GM18907 (cell line): ENCODE measurements at regions not wholly inside any gene's neighbourhood (a gene's known extent, or its start where the extent isn't known, plus 50 kb on each side); places are given as distances from the start of the nearest gene placed in this dataset.
"Not testable (repeated sequence)": the region's sequence is repeated elsewhere in the genome, so short reads cannot be mapped to it uniquely, and the experiment has no call there.

Experiments
- ATAC-seq: cut with Tn5 transposase; IDR thresholded peaks from one replicate; pipeline ENCODE4 v1.9.1; 2021; ENCODE audit warnings: mild to moderate bottlenecking, moderate library complexity; ENCODE audit not compliant: unreplicated experiment

DNA sequence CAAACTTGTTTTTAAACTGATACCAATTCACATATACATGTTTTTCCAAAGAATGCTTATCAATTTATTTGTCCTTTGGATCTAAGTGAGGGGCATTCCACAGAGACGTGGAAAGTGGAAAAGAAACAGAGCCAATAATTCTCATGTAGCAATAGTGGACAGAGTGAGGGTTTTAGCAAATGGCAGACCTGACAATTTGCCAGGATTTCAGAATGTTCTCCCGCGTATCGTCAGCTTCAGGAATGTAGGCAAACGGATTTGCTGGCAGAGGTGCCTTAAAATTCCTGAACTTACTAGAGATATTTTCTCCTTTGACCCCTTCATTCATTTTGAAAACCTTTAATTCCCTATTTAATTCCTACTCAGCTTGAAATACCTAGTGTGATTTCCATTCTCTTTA is 193.4 kb upstream of the CPHXL start:
- ATAC-seq = no peak

DNA sequence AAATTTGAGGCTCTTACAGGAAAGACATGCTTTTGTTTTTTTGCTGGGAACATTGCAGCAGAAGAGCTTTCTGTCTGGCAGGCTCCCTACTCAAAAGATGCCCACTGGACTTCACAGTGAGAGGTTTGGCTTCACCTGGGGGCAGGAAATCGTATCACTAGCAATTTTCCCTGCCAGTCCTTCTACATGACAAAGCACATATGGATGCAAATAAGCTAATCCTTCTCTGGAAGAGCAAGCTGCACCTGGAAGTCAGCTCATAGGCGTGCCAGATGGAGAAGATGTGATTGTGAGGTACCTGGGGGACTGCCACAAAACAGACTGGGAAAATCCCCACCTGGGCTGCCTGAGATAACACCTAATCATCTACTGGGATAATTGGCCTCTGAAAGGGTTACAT is 195.0 kb upstream of the CPHXL start:
- ATAC-seq = no peak

- no peak for ATAC-seq
These were observed 196.0 kb upstream of the CPHXL start for GRCh38 chr16:75922250-75922649.

GRCh38 chr16:75924397-75924796 is 198.1 kb upstream of the CPHXL start:
- ATAC-seq = no peak

GRCh38 chr16:75927810-75928209 is 201.5 kb upstream of the CPHXL start:
- no peak for ATAC-seq

DNA sequence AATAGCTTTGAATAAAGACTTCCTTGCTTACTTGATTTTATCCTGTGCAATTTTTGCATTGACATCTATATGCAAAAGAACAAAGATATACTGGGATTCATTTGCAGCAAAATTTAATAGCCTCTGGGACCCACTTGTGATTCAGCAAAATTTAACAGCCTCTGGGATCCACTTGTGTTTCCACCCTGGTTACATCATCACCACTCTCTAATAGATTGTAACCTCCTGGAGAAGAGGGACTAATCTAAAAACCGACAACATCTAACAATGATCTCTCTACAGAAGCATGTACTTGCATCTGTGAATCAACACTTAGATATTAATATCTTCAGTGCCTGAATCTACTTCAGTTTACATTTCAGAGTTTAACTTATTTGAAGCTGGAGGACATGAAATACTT is 202.0 kb upstream of the CPHXL start:
- ATAC-seq = no peak

GRCh38 chr16:75929046-75929445 is 202.8 kb upstream of the CPHXL start:
- ATAC-seq = no peak

- no peak for ATAC-seq
These were observed 204.8 kb upstream of the CPHXL start for GRCh38 chr16:75931043-75931442.

GRCh38 chr16:75931970-75932369 is 205.7 kb upstream of the CPHXL start:
- no peak for ATAC-seq

- no peak for ATAC-seq
These were observed 212.5 kb upstream of the CPHXL start for GRCh38 chr16:75938818-75939217.

GRCh38 chr16:75942351-75942750 is 216.1 kb upstream of the CPHXL start:
- no peak for ATAC-seq

DNA sequence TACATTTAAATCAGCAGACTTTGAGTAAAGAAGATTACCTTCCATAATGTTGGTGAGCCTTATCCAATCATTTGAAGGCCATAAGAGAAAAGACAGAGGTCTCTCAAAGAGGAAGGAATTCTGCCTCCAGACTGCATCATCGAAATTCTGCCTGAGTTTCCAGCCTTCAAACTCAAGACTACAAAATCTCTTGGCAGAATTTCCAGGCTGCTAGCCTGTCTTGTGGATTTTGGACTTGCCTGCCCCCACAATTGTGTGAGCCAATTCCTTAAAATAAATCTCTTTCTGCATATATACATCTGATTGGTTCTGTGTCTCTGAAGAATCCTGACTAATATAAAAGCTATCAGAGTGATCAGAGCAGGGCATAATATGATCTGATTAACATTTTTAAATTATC is 216.6 kb upstream of the CPHXL start:
- no peak for ATAC-seq

DNA sequence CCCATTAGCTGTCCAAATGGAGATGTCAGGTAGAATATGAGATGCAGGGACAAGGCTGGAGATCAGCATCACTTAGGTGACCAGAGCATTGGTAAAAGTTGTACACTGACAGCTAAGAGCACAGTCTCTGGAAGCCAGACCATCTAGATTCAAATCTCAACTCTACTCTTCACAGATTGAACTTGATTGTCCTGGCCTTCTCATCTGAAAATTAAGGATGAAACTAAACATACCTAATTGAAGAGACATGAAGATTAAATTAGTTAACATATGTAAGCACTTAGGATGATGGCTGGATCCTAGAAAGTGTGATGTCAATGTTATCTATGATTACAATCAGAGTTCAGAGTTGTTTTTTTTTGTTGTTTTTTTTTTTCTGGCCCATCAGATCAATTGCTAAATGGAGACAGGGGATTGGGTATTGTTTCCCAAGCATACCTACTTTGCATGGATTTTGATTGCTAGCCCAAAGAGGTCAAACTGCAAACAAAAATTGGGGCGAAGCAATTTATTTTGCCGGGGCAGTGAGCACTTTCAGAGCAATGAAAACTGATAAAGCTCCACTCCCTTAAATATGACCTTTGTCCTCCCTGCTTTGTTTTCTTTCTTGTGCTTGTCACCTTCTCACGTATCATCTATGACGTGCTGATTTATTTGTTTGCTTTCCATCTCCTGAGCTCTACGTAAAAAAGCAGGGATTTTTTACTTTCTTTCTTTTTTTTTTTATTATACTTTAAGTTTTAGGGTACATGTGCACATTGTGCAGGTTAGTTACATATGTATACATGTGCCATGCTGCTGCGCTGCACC is 217.6 kb upstream of the CPHXL start:
- no peak for ATAC-seq

DNA sequence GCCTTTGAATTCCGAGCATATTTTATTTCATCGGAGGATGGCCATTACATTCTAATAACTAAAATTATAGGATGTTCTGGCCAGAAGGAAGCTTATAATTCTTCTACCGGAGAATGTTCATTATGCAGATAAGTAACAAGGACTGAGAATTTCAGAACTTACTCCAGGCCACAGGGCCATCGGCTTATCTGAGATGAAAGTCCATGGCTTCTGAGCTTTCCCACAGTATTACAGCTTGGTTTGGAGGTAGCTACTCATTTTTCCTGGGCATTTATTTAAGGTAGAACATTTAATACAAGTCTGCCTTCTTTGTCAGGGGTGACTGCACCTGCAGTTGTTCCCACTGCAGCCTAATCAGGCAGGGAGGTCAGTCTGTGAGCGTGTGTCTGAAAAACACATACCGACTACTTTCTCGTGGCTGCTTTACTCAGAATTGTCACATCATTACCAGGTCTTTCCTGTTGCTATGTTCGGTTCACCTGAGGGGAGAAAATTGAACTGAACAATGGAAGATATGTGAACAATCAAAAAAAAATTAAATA is 219.7 kb upstream of the CPHXL start:
- no peak for ATAC-seq

DNA sequence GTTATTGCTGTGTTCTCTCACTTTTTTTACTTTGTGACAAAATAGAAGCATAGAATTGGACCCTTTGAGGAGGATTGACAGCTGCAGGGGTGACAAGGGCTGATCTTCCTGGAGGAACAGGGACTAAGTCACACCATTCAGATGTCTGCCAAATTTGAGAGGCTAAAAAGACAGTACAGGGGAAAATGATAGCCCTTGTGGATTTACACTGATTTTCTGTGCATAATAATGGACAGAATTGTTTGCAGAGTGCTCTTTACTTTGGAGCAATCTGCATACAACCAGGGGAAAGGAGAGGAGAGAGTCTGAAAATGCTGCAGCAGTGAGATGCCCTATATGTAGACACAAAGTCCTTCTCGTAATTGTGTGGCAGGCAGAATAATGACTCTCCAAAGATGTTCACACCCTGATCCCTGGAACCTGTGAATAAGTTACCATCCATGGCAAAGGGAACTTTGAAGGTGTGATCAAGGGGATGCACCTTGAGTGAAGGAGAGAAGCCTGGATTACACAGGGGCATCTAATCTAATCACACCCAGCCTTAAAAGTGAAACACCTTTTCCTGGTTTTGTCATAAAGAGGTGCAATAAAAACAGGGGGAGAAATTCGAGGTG is 221.4 kb upstream of the CPHXL start:
- ATAC-seq = no peak

DNA sequence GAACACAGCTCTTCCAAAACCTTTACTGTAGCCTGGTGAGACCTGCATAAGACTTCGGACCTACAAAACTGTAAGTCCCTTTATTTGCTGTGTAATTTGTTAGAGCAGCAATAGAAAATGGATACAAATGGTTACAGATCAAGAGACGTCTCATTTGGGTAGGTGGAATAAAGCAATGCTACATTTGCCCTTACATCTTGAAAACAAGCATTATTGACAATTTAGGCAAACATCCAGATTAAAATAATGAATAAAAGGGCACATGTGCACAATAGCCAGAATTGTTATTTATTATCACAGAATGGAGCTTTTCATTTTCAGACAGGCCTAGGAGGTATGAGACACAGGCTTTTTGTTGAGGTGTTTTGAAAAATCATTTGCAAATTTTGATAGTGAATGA is 222.2 kb upstream of the CPHXL start:
- ATAC-seq = no peak

DNA sequence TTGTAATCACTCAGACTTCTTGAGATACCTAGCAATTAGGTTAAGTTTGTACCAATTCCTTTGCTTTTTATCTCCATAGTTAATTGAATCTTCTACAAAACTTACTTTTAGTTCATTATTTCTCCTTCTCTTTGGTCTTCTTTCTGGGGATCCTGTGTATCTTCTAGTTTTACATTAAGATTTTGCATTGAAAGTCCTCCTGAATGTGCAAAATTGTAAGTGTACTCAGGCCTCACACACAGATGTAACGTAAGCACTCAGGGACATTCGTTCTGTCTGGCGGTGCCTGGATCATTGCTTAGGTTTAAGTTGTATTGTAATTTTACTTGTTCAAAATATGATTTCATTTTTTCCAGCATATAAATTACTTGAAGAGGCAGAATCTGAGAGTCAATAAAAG is 222.6 kb upstream of the CPHXL start:
- no peak for ATAC-seq

GRCh38 chr16:75952124-75952523 is 225.8 kb upstream of the CPHXL start:
- ATAC-seq = no peak

DNA sequence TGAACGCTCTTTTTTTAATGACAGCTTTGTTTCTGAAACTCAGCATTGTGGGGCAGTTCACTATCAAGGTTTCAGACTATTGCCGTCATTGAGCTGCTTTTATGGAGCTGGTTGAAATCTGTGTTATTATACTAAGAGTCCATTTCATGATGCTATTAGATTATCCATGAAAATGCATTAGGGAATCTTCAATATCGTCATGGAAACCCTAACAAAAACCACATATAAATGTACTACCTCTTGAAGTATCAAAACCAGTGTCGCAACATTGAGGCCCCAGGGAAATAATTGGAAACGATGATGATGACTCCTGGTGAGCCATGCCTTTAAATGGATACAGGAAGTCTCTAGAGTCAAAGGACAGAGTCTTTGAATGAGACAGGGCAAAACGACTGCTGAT is 231.6 kb upstream of the CPHXL start:
- no peak for ATAC-seq

DNA sequence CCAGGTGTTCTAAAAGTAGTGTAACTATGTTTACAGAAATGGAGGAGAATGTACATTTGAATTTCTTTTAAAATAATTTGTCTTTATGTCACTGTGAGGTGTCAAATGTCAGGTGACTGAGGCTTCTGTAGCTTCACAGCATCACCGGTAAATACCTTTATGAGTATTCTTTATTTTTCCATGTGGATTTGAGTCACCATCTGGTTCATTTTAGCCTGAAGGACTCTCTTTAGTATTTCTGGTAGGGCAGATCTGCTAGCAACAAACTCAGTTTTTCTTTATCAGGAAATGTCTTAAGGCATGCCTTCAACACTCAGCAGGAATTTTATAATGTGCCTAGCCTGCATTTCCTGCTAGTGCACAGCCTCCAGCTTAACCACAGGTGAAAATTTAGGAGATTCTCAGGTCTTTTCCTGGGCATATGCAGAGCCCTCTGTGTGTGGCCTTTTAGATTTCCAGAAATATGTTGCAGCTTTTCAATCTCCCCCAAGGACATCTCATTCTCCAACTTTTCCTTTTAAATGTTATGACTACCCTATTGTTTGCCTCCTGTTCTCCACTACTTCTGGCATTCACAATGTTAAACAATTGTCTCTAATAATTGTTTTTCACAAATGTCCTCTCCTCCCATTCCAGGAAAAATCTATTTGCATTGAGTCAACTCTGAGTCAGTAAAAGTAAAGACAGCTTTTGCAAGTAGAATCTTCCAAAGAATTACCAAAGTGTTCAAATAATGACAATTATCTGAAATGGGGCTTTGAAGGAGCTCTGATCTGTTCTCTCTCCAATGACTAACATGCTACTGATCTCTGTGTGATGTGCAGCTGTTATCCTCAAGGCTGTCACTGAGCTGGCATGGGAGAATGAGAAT is 239.4 kb upstream of the CPHXL start:
- ATAC-seq = no peak

GRCh38 chr16:75969120-75969519 is 242.8 kb upstream of the CPHXL start:
- ATAC-seq = not testable (repeated sequence)
